ENCODE measurements at regions not wholly inside any gene's neighbourhood (a gene's known extent, or its start where the extent isn't known, plus 50 kb on each side); places are given as distances from the start of the nearest gene placed in this dataset.

GRCh38 chr9:107213080-107213479 is 70.0 kb upstream of the RAD23B start:
- TF ChIP-seq, protein P1, sequence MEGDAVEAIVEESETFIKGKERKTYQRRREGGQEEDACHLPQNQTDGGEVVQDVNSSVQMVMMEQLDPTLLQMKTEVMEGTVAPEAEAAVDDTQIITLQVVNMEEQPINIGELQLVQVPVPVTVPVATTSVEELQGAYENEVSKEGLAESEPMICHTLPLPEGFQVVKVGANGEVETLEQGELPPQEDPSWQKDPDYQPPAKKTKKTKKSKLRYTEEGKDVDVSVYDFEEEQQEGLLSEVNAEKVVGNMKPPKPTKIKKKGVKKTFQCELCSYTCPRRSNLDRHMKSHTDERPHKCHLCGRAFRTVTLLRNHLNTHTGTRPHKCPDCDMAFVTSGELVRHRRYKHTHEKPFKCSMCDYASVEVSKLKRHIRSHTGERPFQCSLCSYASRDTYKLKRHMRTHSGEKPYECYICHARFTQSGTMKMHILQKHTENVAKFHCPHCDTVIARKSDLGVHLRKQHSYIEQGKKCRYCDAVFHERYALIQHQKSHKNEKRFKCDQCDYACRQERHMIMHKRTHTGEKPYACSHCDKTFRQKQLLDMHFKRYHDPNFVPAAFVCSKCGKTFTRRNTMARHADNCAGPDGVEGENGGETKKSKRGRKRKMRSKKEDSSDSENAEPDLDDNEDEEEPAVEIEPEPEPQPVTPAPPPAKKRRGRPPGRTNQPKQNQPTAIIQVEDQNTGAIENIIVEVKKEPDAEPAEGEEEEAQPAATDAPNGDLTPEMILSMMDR (IDR thresholded peaks at IDR 0.05): no peak
- H3K79me2 ChIP-seq: no peaks in the 10 kb centered on the region
- no peaks in the 10 kb centered on the region for H3K4me1 ChIP-seq
- no peak overlapping the region for H3K4me3 ChIP-seq (ENCODE audit: low read depth, low read length)
- H3K9ac ChIP-seq: no peak overlapping the region
- H3K27me3 ChIP-seq (ENCODE audit: control insufficient read depth, insufficient read depth, low read length): no peaks in the 10 kb centered on the region
- no peaks in the 10 kb centered on the region for H3K36me3 ChIP-seq (ENCODE audit: control insufficient read depth, insufficient read depth, low read length)
- H3K27ac ChIP-seq: no peak overlapping the region
- H2AFZ ChIP-seq: no peak overlapping the region
- no peaks in the 10 kb centered on the region for H3K9me3 ChIP-seq (ENCODE audit: control insufficient read depth, low read length)
- H3K4me2 ChIP-seq (ENCODE audit: low read length): no peak overlapping the region

DNA sequence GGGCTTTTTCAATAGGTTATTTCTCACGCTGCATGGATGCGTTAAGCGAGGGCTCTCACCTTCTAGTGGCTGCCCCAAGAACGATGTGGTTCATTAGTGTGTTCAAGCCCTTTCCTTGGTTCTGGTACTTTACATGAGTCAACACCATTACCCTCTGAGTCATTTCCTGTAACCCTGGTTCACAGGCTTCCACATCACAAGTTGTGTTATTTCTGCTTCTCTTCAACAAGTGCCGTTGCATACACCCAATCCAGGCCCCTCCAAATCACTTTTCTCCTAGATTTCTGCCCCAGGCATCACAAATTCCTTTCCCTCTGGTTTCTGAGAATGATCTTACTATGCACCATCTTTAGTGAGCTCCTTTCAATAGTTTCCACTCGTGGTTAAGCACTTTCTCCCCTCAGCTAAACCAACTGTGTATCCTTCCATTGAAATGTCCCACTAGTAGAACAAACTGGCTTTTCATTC is 69.5 kb upstream of the RAD23B start:
- no peaks in the 10 kb centered on the region for H3K9me3 ChIP-seq (ENCODE audit: control insufficient read depth, low read length)
- H3K36me3 ChIP-seq (ENCODE audit: control insufficient read depth, insufficient read depth, low read length): no peaks in the 10 kb centered on the region
- no peaks in the 10 kb centered on the region for H3K79me2 ChIP-seq
- TF ChIP-seq, protein P1 (IDR thresholded peaks at IDR 0.05): no peak
- no peak overlapping the region for H3K9ac ChIP-seq
- no peak overlapping the region for H2AFZ ChIP-seq
- no peaks in the 10 kb centered on the region for H3K4me1 ChIP-seq
- H3K4me2 ChIP-seq (ENCODE audit: low read length): no peak overlapping the region
- H3K27me3 ChIP-seq (ENCODE audit: control insufficient read depth, insufficient read depth, low read length): no peaks in the 10 kb centered on the region
- H3K27ac ChIP-seq: no peak overlapping the region
- H3K4me3 ChIP-seq (ENCODE audit: low read depth, low read length): no peak overlapping the region

- no peak overlapping the region for H3K9ac ChIP-seq
- H3K9me3 ChIP-seq (ENCODE audit: control insufficient read depth, low read length): no peaks in the 10 kb centered on the region
- no peak overlapping the region for H3K27ac ChIP-seq
Measured at GRCh38 chr9:107214381-107214780, 68.7 kb upstream of the RAD23B start.

DNA sequence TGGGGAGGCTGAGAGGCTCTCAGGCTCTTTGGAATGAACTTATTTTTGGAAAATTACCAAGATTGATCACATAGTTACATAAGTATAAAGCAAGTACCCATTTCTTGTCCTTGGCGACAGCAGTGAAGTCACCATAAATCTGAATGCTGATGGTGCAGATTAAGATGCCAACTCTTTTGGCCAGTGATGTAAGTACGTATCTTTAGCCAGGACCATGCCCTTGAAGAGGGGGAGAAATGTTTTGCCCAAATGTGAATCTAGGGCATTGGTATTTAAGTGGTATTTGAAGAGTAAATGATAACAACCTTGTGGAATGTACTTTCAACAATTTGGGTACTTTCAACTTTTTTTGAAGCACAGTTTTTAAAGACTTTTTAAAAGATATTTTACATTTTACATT is 68.2 kb upstream of the RAD23B start:
- Histone ChIP-seq H3K4me1 (no peaks in the 10 kb centered on the region), H3K4me3 (ENCODE audit: low read depth, low read length) (no peak overlapping the region), H3K36me3 (ENCODE audit: control insufficient read depth, insufficient read depth, low read length) (no peaks in the 10 kb centered on the region), H3K27me3 (ENCODE audit: control insufficient read depth, insufficient read depth, low read length) (no peaks in the 10 kb centered on the region), H3K4me2 (ENCODE audit: low read length) (no peak overlapping the region), H3K9me3 (ENCODE audit: control insufficient read depth, low read length) (no peaks in the 10 kb centered on the region), H3K9ac (no peak overlapping the region), H2AFZ (no peak overlapping the region), H3K27ac (no peak overlapping the region), H3K79me2 (no peaks in the 10 kb centered on the region)
- TF ChIP-seq, protein P1 (IDR thresholded peaks at IDR 0.05): no peak

More at GRCh38 chr9:107214381-107214780, 68.7 kb upstream of the RAD23B start:
- TF ChIP-seq, protein P1 (IDR thresholded peaks at IDR 0.05): no peak
- H2AFZ ChIP-seq: no peak overlapping the region
- no peaks in the 10 kb centered on the region for H3K79me2 ChIP-seq
- H3K4me3 ChIP-seq (ENCODE audit: low read depth, low read length): no peak overlapping the region
- no peaks in the 10 kb centered on the region for H3K36me3 ChIP-seq (ENCODE audit: control insufficient read depth, insufficient read depth, low read length)
- no peak overlapping the region for H3K4me2 ChIP-seq (ENCODE audit: low read length)
- no peaks in the 10 kb centered on the region for H3K4me1 ChIP-seq
- no peaks in the 10 kb centered on the region for H3K27me3 ChIP-seq (ENCODE audit: control insufficient read depth, insufficient read depth, low read length)

DNA sequence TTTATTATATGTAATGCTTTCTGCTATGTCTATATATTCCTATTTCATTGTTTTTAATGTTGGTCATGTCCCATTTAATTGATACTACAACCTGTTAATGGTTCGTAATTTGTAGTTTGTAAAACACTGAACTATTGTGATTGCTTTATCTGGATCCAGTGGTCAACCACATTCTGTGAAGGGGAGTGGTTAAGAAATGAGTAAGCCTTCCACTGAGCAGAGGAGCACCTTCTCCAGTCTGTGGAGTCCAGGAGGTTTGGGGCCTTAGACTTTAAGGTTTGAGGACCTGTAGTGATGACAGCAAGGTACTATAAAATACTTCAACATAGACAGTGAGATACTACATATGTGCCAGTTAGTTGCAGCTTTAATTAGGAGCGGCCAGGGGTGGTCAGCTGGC is 67.7 kb upstream of the RAD23B start:
- Histone ChIP-seq H3K9ac (no peak overlapping the region), H3K79me2 (no peaks in the 10 kb centered on the region), H2AFZ (no peak overlapping the region), H3K4me3 (ENCODE audit: low read depth, low read length) (no peak overlapping the region), H3K4me1 (no peaks in the 10 kb centered on the region), H3K27me3 (ENCODE audit: control insufficient read depth, insufficient read depth, low read length) (no peaks in the 10 kb centered on the region), H3K27ac (no peak overlapping the region), H3K4me2 (ENCODE audit: low read length) (no peak overlapping the region), H3K9me3 (ENCODE audit: control insufficient read depth, low read length) (no peaks in the 10 kb centered on the region), H3K36me3 (ENCODE audit: control insufficient read depth, insufficient read depth, low read length) (no peaks in the 10 kb centered on the region)
- TF ChIP-seq, protein P1 (IDR thresholded peaks at IDR 0.05): no peak

Measured in parathyroid adenoma (tissue), 2 donors.